CMK (cell line): ENCODE measurements at regions not wholly inside any gene's neighbourhood (a gene's known extent, or its start where the extent isn't known, plus 50 kb on each side); places are given as distances from the start of the nearest gene placed in this dataset.

Experiments used
- DNase-seq: peaks from one replicate; pipeline ENCODE4 v3.0.0-alpha.2; 2010; ENCODE audit warnings: low read depth

GRCh38 chr12:43179486-43179885, 372.5 kb downstream of the ADAMTS20 start:
- no peak for DNase-seq

- DNase-seq: no peak
These were observed 374.7 kb downstream of the ADAMTS20 start for GRCh38 chr12:43177276-43177675.

- DNase-seq: no peak
These were observed 382.8 kb downstream of the ADAMTS20 start for GRCh38 chr12:43169115-43169681.

GRCh38 chr12:43167691-43168090, 384.3 kb downstream of the ADAMTS20 start:
- DNase-seq: no peak

GRCh38 chr12:43165351-43165750, 386.7 kb downstream of the ADAMTS20 start:
- no peak for DNase-seq

GRCh38 chr12:43162138-43162537, 389.9 kb downstream of the ADAMTS20 start:
- no peak for DNase-seq

GRCh38 chr12:43159506-43159905, 392.5 kb downstream of the ADAMTS20 start:
- no peak for DNase-seq

GRCh38 chr12:43158126-43158525, 393.9 kb downstream of the ADAMTS20 start:
- DNase-seq: no peak

GRCh38 chr12:43155376-43155775, 396.6 kb downstream of the ADAMTS20 start:
- DNase-seq: no peak

- no peak for DNase-seq
These were observed 397.4 kb downstream of the ADAMTS20 start for GRCh38 chr12:43154498-43155045.

- no peak for DNase-seq
These were observed 400.5 kb downstream of the ADAMTS20 start for GRCh38 chr12:43151441-43151981.

- DNase-seq: no peak
These were observed 403.3 kb downstream of the ADAMTS20 start for GRCh38 chr12:43148691-43149090.

- DNase-seq: no peak
These were observed 404.1 kb downstream of the ADAMTS20 start for GRCh38 chr12:43147878-43148277.

- no peak for DNase-seq
These were observed 406.5 kb downstream of the ADAMTS20 start for GRCh38 chr12:43145481-43145880.

- DNase-seq: no peak
These were observed 408.7 kb downstream of the ADAMTS20 start for GRCh38 chr12:43143278-43143677.

GRCh38 chr12:43132291-43132690, 419.7 kb downstream of the ADAMTS20 start:
- DNase-seq: no peak

- DNase-seq: no peak
These were observed 420.7 kb downstream of the ADAMTS20 start for GRCh38 chr12:43131301-43131700.

GRCh38 chr12:43127886-43128549, 424.0 kb downstream of the ADAMTS20 start:
- DNase-seq: no peak

GRCh38 chr12:43126652-43127375, 425.2 kb downstream of the ADAMTS20 start:
- no peak for DNase-seq

- DNase-seq: no peak
These were observed 428.5 kb downstream of the ADAMTS20 start for GRCh38 chr12:43123461-43123860.

- DNase-seq: no peak
These were observed 431.9 kb downstream of the ADAMTS20 start for GRCh38 chr12:43120150-43120549.

- no peak for DNase-seq
These were observed 433.1 kb downstream of the ADAMTS20 start for GRCh38 chr12:43118881-43119280.

GRCh38 chr12:43118234-43118633, 433.8 kb downstream of the ADAMTS20 start:
- no peak for DNase-seq
